ENCODE measurements at regions not wholly inside any gene's neighbourhood (a gene's known extent, or its start where the extent isn't known, plus 50 kb on each side); places are given as distances from the start of the nearest gene placed in this dataset.

DNA sequence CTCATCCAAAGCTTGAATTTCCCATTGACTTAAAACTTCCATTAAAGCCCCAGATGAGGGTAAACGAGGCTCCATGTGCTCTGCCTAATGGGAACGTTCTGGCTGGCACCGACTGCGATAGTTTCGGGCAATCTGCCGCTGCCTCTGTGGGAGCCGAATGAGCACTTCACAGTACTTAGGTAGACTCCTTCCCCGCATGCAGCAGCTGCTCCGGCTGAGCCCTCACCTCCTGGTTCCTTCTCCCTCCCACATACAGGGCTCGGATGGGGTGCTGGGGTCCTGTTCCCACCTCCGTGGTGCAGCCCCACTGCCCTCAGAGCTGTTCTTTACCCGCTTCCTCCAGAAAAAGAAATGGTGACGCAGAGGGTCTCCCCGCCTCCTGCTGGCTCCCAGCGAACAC is 476.5 kb upstream of the SALL3 start:
- no peak overlapping the region for H2AFZ ChIP-seq (ENCODE audit: control insufficient read depth, low read length)
- peaks cover 22% of the 10 kb centered on the region for H3K9me3 ChIP-seq (ENCODE audit: control insufficient read depth, low read depth, low read length)
- H3K4me3 ChIP-seq (ENCODE audit: control insufficient read depth in 2 of 3, extremely low read depth in 1 of 3, insufficient read depth in 2 of 3, low read depth in 1 of 3, low read length in 3 of 3): no peak overlapping the region
- no peaks in the 10 kb centered on the region for H3K27me3 ChIP-seq (ENCODE audit: control insufficient read depth, extremely low read depth, insufficient read depth, low read length)
- no peak for FAIRE-seq
- H3K4me2 ChIP-seq (ENCODE audit: control insufficient read depth, extremely low read depth, insufficient read depth, low read depth, low read length): no peak overlapping the region
- dilution Hi-C loops (cut with MboI; ENCODE audit: extremely low pct_ligation_motif_present, low sequenced_read_pairs): no loop called here
- no peak overlapping the region for H3K9ac ChIP-seq (ENCODE audit: control insufficient read depth, extremely low read depth, insufficient read depth, low read length)
- no peaks in the 10 kb centered on the region for H3K36me3 ChIP-seq (ENCODE audit: control insufficient read depth in 2 of 2, extremely low read depth in 1 of 2, insufficient read depth in 2 of 2, low read length in 2 of 2)
- H3K79me2 ChIP-seq (ENCODE audit: control insufficient read depth, insufficient read depth, low read length): no peaks in the 10 kb centered on the region
- H4K20me1 ChIP-seq (ENCODE audit: control insufficient read depth, extremely low read depth, insufficient read depth, low read length): no peaks in the 10 kb centered on the region
- H3K4me1 ChIP-seq (ENCODE audit: control insufficient read depth, extremely low read depth, insufficient read depth, low read length): no peaks in the 10 kb centered on the region
- H3K9me1 ChIP-seq (ENCODE audit: control insufficient read depth, extremely low read depth, insufficient read depth, low read length): no peaks in the 10 kb centered on the region
- DNase-seq (ENCODE audit: low read depth, low spot score): no peak
- no peak for TF ChIP-seq EZH2 (IDR thresholded peaks at IDR 0.05; ENCODE audit: low read length)
- TF ChIP-seq, protein P1, sequence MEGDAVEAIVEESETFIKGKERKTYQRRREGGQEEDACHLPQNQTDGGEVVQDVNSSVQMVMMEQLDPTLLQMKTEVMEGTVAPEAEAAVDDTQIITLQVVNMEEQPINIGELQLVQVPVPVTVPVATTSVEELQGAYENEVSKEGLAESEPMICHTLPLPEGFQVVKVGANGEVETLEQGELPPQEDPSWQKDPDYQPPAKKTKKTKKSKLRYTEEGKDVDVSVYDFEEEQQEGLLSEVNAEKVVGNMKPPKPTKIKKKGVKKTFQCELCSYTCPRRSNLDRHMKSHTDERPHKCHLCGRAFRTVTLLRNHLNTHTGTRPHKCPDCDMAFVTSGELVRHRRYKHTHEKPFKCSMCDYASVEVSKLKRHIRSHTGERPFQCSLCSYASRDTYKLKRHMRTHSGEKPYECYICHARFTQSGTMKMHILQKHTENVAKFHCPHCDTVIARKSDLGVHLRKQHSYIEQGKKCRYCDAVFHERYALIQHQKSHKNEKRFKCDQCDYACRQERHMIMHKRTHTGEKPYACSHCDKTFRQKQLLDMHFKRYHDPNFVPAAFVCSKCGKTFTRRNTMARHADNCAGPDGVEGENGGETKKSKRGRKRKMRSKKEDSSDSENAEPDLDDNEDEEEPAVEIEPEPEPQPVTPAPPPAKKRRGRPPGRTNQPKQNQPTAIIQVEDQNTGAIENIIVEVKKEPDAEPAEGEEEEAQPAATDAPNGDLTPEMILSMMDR (optimal IDR thresholded peaks at IDR 0.05 in 1 of 3, IDR thresholded peaks at IDR 0.05 in 1 of 3, conservative IDR thresholded peaks at IDR 0.05 in 1 of 3; ENCODE audit: extremely low read depth in 1 of 3, insufficient read depth in 2 of 3, low read length in 3 of 3): no peak
- no peak overlapping the region for H3K27ac ChIP-seq (ENCODE audit: control insufficient read depth, insufficient read depth, low read length)

DNA sequence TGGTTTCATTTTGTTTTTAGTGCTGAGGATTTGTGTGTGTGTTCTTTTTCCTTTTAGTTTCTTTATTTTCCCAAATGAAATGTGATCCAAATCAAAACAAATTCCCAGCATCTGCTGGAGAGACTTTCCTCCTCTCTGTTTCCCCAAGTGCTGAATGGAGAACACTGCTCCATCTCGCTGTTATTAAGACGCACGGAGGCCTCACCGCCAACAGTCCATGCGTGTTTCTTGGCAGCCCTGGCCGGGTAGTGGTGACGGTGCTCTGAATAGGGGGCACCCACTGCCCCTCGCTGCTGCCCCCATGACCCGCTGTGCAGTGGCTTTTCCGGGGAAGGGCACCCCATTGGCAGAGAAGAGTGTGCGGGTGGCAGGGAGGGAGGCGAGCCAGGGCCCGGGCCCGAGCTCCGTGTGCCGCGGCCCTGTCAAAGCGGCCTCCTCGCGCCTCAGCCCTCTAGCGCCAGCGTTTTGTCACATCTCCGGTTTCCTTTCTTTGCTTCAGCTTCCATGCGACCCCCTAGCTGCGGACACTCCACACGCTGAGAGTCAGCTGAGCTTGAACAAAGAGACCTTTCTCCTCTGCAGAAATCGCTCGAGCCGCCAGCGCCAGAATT is 473.7 kb upstream of the SALL3 start:
- no peaks in the 10 kb centered on the region for H3K36me3 ChIP-seq (ENCODE audit: control insufficient read depth in 2 of 2, extremely low read depth in 1 of 2, insufficient read depth in 2 of 2, low read length in 2 of 2)
- H3K27me3 ChIP-seq (ENCODE audit: control insufficient read depth, extremely low read depth, insufficient read depth, low read length): no peaks in the 10 kb centered on the region
- FAIRE-seq (no peak), DNase-seq (ENCODE audit: low read depth, low spot score) (no peak)
- H3K27ac ChIP-seq (ENCODE audit: control insufficient read depth, insufficient read depth, low read length): no peak overlapping the region
- H3K4me1 ChIP-seq (ENCODE audit: control insufficient read depth, extremely low read depth, insufficient read depth, low read length): no peaks in the 10 kb centered on the region
- no peak for TF ChIP-seq EZH2 (IDR thresholded peaks at IDR 0.05; ENCODE audit: low read length)
- TF ChIP-seq, protein P1 (optimal IDR thresholded peaks at IDR 0.05 in 1 of 3, IDR thresholded peaks at IDR 0.05 in 1 of 3, conservative IDR thresholded peaks at IDR 0.05 in 1 of 3; ENCODE audit: extremely low read depth in 1 of 3, insufficient read depth in 2 of 3, low read length in 3 of 3): no peak
- H3K9me3 ChIP-seq (ENCODE audit: control insufficient read depth, low read depth, low read length): peaks cover 22% of the 10 kb centered on the region
- H4K20me1 ChIP-seq (ENCODE audit: control insufficient read depth, extremely low read depth, insufficient read depth, low read length): no peaks in the 10 kb centered on the region
- H3K4me2 ChIP-seq (ENCODE audit: control insufficient read depth, extremely low read depth, insufficient read depth, low read depth, low read length): no peak overlapping the region
- no peak overlapping the region for H2AFZ ChIP-seq (ENCODE audit: control insufficient read depth, low read length)
- H3K9ac ChIP-seq (ENCODE audit: control insufficient read depth, extremely low read depth, insufficient read depth, low read length): no peak overlapping the region
- dilution Hi-C loops (cut with MboI; ENCODE audit: extremely low pct_ligation_motif_present, low sequenced_read_pairs): no loop called here
- no peak overlapping the region for H3K4me3 ChIP-seq (ENCODE audit: control insufficient read depth in 2 of 3, extremely low read depth in 1 of 3, insufficient read depth in 2 of 3, low read depth in 1 of 3, low read length in 3 of 3)
- no peaks in the 10 kb centered on the region for H3K79me2 ChIP-seq (ENCODE audit: control insufficient read depth, insufficient read depth, low read length)
- no peaks in the 10 kb centered on the region for H3K9me1 ChIP-seq (ENCODE audit: control insufficient read depth, extremely low read depth, insufficient read depth, low read length)

Measured in keratinocyte (primary cell).